Neural progenitor cell (in vitro differentiated cells): ENCODE measurements at regions not wholly inside any gene's neighbourhood (a gene's known extent, or its start where the extent isn't known, plus 50 kb on each side); places are given as distances from the start of the nearest gene placed in this dataset.

ENCODE experiments used
- EZH2 ChIP-seq: fragments of 200-600 bp; sonication (generic); IDR thresholded peaks from 2 replicates; pipeline ENCODE4 v1.6.1; 2017; ENCODE audit warnings: antibody characterized with exemption, mild to moderate bottlenecking, moderate library complexity
- EZH2phosphoT487 ChIP-seq: fragments of 200-600 bp; sonication (generic); IDR thresholded peaks from 2 replicates; pipeline ENCODE4 v1.6.1; 2017; ENCODE audit warnings: antibody characterized with exemption
- TF ChIP-seq, protein P1 (sequence below): fragments of 200-600 bp; sonication (generic); IDR thresholded peaks from 2 replicates; pipeline ENCODE4 v1.5.1; 2017; ENCODE audit warnings: antibody characterized with exemption, mild to moderate bottlenecking

- TF ChIP-seq, protein P1, sequence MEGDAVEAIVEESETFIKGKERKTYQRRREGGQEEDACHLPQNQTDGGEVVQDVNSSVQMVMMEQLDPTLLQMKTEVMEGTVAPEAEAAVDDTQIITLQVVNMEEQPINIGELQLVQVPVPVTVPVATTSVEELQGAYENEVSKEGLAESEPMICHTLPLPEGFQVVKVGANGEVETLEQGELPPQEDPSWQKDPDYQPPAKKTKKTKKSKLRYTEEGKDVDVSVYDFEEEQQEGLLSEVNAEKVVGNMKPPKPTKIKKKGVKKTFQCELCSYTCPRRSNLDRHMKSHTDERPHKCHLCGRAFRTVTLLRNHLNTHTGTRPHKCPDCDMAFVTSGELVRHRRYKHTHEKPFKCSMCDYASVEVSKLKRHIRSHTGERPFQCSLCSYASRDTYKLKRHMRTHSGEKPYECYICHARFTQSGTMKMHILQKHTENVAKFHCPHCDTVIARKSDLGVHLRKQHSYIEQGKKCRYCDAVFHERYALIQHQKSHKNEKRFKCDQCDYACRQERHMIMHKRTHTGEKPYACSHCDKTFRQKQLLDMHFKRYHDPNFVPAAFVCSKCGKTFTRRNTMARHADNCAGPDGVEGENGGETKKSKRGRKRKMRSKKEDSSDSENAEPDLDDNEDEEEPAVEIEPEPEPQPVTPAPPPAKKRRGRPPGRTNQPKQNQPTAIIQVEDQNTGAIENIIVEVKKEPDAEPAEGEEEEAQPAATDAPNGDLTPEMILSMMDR, result no peak
- TF ChIP-seq EZH2, result no peak
- no peak for TF ChIP-seq EZH2phosphoT487
Measured at GRCh38 chr20:57995381-57995977, 233.0 kb downstream of the ANKRD60 start.
